ELR (cell line): ENCODE measurements at regions not wholly inside any gene's neighbourhood (a gene's known extent, or its start where the extent isn't known, plus 50 kb on each side); places are given as distances from the start of the nearest gene placed in this dataset.

Experiments
- DNase-seq: peaks from one replicate; pipeline ENCODE4 v3.0.0-alpha.2; 2015; ENCODE audit warnings: low read depth

DNA sequence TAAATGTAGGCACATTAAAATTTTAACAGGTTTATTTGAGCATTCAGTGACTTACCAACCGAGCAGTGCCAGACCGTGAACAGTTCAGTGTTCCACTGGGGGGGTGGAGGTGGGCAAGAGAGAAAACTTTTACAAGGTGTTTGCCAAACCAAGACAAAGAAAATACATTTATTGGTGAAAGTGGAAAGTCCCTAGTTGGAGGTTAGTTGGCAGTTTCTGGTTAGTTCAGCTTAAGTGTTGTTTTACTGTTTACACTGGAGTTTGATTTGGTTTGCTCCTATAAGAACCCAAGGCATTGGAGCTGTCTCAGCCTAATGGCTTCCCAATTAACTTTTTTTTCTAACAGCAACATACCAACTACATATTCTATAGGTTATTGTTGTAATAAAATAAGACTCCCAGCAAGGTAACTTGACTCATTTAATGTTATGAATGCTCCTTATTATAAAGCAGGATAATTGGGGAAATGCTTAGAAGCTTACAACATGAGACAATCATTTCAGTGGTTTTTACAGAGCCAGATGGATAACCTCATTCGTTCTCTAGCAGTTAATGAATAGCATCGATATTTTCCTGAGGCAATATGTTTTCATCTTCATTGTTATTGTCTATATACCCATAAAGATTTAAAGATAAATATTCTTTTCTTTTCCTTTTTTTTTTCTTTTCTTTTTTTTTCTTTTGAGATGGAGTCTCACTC is 115.8 kb downstream of the ETNK1 start:
- DNase-seq = no peak

GRCh38 chr12:22743700-22744099 is 118.7 kb downstream of the ETNK1 start:
- no peak for DNase-seq

DNA sequence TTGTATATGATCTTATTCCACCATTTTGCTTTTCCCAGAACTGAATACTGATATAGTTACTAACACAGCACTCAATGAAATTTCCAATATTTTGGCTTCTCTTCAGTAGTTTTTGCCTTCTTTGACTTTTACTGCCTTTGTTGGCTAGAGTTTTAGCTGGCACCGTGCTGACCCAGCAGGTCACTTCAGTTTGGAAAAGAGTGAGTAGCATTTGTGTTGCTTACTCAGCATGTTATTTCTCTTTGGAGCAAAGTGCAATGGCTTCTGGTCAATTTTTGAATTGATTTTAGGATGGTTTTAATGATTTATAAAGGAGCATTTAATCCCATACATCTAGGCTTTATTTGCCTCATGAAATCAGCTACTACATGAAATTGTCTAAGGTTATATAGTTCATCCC is 119.2 kb downstream of the ETNK1 start:
- no peak for DNase-seq

- DNase-seq = no peak
These were observed 121.7 kb downstream of the ETNK1 start for GRCh38 chr12:22746720-22747119.

DNA sequence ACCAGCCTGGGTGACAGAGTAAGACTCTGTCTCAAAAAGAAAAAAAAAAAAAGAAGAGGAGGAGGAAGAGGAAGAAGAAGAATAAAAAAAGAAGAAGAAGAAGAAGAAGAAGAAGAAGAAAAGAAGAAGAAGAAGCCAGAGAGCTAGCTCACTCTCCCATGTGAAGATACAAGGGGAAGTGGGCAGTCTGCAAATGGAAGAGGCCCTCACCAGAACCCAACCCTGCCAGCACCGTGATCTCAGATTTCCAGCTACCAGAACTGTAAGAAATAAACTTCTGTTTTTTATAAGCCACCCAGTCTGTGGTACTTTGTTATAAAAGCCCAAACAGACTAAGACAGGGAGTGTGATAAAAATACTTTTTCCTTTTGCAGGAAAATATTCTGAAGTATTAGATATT is 130.7 kb downstream of the ETNK1 start:
- DNase-seq = no peak

DNA sequence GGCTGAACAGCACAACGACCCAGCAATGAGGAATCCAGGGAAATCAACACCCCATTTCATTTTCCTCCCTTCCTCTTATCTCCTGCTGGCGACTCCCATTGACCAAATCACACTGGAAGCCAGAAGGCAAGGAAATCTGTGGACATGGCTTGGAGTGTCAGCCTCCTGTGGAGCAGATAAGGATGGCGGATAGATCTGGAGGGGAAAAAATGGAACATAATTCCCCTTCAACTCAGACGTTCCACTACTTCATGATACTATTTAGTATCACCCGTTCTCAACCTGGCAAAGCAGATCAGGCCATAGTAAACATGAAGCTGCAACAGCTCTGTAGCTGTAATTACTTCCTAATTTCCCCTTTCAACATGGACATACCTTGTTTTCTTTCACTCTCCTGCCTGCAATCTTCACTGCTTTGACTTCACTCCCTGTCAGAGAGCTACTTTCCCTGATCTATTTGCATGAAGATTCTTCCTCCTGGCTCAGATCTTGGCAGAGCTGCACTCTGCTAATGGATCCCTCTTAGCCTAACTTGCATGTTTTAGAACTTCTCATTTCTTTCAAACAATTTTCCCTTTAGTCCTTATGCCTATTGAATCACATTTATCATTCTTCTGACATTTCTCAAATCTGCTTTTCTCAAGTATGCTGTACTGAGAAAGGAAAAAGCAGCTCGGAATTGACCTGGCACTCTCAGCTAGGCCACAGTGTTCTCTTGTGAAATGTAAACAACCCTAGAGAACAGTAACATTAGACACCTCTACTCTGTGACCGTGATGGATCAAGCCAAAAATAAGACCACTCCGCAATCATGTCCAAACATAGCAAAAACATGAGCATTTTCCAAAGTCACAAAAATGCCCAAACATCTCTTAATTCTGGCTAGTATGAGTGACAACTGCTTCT is 135.1 kb downstream of the ETNK1 start:
- DNase-seq = no peak

GRCh38 chr12:22765421-22766130 is 140.6 kb downstream of the ETNK1 start:
- DNase-seq = no peak

DNA sequence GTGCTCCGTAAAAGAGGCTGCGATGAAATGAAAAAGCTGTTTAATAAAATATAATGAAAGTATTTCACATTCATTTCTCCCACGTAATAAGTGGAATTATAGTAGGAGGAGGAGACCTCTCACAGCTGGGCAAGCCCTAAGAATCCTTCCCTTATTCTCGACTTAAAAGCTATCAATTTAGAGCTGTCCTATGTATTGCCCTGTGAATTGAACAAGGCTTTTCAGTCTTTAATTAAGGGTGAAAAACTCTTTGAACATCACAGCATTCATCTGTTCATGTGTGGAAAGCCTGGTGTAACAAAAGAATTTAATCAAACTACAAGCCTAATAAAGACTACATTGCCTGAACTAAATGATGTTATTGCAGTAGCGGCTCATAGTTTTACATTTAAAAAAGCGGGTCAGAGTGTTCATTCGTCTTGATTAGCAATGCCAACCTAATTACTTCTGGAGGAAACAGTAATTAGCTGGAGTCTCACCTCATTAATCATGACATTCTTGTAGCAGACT is 142.0 kb downstream of the ETNK1 start:
- no peak for DNase-seq

GRCh38 chr12:22781339-22781738 is 156.4 kb downstream of the ETNK1 start:
- no peak for DNase-seq

- no peak for DNase-seq
These were observed 162.6 kb downstream of the ETNK1 start for GRCh38 chr12:22787557-22787956.

DNA sequence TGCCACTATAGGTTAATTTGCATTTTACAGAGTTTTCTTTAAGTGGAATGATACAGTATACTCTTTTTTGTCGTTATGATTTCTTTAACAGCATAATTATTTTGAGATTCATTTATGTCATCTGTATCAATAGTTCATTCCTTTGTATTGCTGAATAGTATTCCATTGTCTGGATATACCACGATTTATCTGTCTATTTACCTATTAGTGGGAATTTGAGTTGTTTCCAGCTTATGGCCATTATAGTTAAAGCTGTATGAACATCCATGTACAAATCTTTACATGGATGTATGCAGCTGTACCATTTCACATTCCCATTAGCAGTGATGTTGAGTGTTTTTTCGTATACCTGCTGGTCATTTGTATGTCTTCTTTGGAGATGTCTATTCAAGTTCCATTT is 163.9 kb downstream of the ETNK1 start:
- DNase-seq = no peak

GRCh38 chr12:22792138-22792537 is 167.2 kb downstream of the ETNK1 start:
- DNase-seq = peak; percentile 5

GRCh38 chr12:22794017-22794416 is 169.0 kb downstream of the ETNK1 start:
- DNase-seq = no peak

DNA sequence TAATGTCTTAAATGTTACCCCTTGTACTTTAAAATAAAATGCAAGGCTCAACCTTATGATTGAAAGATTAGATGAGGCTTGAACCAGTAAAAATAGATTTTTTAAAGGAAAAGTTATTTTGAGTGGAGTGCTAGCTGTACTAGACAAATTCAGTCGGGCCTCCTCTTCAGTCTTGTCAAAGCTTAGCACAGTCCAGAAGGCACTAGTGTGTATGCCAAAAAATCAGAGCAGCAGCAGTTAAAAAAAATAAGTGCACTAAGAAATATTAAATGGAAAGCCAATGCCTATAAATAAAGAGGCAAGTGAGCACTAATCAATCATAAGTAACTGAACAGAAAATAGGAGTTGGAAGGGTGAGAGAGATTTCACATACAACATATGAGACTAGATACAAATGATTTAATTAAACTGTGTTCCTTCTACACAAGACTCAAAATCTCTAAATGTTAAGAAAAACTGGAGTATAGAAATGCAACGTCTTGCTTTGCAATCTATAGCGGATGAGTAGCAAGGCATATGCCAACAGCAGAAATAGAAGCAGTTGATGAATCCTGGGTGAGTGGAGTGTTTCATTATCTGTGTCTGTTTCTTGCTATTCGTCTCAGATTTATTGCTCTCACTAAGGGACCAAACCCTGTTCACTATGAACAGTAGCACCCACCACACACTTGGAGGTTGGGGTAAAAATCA is 172.1 kb downstream of the ETNK1 start:
- no peak for DNase-seq

DNA sequence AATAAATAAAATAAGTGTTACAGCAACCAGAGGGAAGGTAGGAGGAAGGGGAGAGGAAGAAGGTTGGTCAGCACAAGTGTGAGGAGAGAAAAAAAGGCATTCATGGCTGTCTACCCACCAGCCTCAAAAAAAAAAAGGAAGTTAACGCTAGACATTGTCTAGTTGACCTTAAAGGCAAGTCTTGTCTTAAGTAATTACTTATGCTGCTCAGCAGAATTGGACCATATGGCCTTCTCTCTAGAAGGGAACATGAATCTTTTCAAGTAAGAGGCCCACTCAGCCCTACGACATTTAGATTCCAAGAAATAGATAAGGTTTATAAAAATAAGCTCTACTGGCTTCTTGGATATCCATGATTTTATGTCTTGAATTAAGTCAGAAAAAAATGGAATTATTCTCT is 172.7 kb downstream of the ETNK1 start:
- DNase-seq = no peak

GRCh38 chr12:22798116-22798515 is 173.1 kb downstream of the ETNK1 start:
- DNase-seq = no peak

GRCh38 chr12:22799503-22799902 is 174.5 kb downstream of the ETNK1 start:
- DNase-seq = no peak

GRCh38 chr12:22800332-22800731 is 175.4 kb downstream of the ETNK1 start:
- no peak for DNase-seq

GRCh38 chr12:22802883-22803630 is 178.1 kb downstream of the ETNK1 start:
- no peak for DNase-seq

DNA sequence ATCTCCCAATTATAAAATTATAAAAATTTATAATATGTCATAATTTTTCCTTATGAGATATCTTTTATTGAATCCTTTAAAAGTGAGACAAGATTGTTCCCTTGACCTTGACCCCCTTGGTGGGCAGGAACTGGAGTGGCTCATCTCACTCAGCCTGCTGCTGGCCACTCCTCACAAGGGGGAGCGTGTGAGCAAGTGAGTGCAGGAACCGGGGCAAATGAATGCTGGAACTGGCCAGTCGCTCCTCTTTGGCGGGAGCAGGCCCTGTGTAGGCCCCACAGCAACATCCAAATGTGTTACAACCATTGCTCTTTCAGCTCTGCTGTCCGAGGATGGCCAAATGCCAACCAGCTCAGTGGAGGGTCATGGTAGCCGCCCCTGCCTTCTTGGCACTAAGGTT is 178.8 kb downstream of the ETNK1 start:
- DNase-seq = no peak

DNA sequence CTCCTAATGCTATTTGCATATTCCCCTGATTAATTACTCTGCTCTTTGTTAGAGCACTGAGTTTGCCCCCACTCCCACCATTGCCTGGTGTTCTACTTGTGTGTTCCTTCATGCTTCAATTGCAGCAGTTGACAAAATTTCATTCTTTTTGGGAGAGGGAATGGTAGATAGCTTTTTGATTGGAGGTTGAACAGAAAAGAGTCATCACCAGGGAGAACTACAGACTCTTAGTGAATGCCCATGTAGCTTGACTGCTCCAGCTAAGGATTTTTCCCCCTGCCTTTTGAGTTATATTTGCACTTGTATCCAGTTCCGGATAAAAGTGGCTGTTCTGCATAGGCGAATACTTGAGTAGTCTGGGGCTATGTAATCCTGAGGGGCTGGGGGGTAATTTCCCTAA is 183.9 kb downstream of the ETNK1 start:
- DNase-seq = no peak
